Transverse colon (tissue), 3 donors: ENCODE measurements at regions not wholly inside any gene's neighbourhood (a gene's known extent, or its start where the extent isn't known, plus 50 kb on each side); places are given as distances from the start of the nearest gene placed in this dataset.

Source experiments
- CTCF ChIP-seq, 5 experiments: fragments of 200-600 bp in 3 of 5; fragments of 450-650 bp in 2 of 5; sonication (generic) in 3 of 5; IDR thresholded peaks; 1 replicate in 2 of 5; 2 replicates in 3 of 5; pipeline ENCODE4 v1.5.1; 2016 to 2017; ENCODE audit warnings: antibody characterized with exemption in 5 of 5, inconsistent platforms in 3 of 5, mild to moderate bottlenecking in 2 of 5, moderate library complexity in 1 of 5
- EP300 ChIP-seq: sonication (generic); formaldehyde crosslinking; IDR thresholded peaks from one replicate; pipeline ENCODE4 v1.6.1; 2017; ENCODE audit warnings: antibody characterized with exemption, low read depth

- TF ChIP-seq CTCF (IDR thresholded peaks at IDR 0.05) (no peak), EP300 (no peak)
Observed at GRCh38 chr2:180829261-180829660, 151.1 kb upstream of the UBE2E3 start.
